ENCODE measurements at regions not wholly inside any gene's neighbourhood (a gene's known extent, or its start where the extent isn't known, plus 50 kb on each side); places are given as distances from the start of the nearest gene placed in this dataset.

DNA sequence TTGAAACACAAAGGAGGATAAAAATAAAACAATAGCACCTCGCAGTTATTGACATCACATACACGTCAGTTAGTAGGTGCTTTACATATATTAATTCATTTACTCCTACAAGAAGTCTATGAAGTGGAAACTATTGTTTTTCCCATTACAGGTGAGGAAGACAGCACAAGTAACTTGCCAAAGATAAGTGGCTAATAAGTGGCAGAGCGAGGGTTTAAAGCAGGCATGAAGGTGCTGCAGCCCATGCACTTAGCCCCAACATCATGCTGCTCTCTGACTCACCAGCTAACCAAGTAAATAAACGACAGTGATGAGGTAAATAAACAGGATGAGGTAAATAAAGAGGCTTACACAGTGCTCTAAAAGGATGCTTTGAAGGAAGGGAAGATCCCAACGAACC is 498.6 kb upstream of the ZEB2 start:
- no peak overlapping the region for H3K27ac ChIP-seq
- TF ChIP-seq, protein P1, sequence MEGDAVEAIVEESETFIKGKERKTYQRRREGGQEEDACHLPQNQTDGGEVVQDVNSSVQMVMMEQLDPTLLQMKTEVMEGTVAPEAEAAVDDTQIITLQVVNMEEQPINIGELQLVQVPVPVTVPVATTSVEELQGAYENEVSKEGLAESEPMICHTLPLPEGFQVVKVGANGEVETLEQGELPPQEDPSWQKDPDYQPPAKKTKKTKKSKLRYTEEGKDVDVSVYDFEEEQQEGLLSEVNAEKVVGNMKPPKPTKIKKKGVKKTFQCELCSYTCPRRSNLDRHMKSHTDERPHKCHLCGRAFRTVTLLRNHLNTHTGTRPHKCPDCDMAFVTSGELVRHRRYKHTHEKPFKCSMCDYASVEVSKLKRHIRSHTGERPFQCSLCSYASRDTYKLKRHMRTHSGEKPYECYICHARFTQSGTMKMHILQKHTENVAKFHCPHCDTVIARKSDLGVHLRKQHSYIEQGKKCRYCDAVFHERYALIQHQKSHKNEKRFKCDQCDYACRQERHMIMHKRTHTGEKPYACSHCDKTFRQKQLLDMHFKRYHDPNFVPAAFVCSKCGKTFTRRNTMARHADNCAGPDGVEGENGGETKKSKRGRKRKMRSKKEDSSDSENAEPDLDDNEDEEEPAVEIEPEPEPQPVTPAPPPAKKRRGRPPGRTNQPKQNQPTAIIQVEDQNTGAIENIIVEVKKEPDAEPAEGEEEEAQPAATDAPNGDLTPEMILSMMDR (conservative IDR thresholded peaks at IDR 0.05; ENCODE audit: low read depth), result no peak
- CTCF ChIA-PET, result no interaction called here
- POLR2A ChIA-PET (ENCODE audit: low non-redundant PET), result no interaction called here
- DNase-seq (ENCODE audit: low spot score), result no peak

DNA sequence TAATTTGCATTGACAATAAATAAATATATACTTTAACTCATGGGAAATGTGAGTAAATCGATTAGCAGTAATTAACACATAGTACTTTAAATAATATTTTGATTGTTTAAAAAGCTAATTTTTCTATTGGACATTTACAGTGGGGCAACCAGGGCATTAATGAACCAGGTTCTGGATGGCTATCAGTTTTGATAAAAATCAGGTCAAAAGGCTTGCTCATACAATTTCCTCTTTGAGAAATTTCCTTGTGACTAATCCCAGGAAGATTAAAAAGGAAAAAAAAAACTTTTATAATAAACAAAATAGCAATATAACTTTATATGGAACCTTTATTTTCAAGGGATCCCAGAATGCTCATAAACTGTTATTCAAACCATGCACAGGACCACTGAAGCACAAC is 497.2 kb upstream of the ZEB2 start:
- TF ChIP-seq, protein P1 (conservative IDR thresholded peaks at IDR 0.05; ENCODE audit: low read depth), result no peak
- H3K27ac ChIP-seq, result no peak overlapping the region
- ChIA-PET CTCF (interaction anchor here (0.6 kb wide), 1 partner anchor 50 kb away, joined by 3 read pairs; no protein-coding TSS in a partner anchor), POLR2A (ENCODE audit: low non-redundant PET) (no interaction called here)
- no peak for DNase-seq (ENCODE audit: low spot score)

DNA sequence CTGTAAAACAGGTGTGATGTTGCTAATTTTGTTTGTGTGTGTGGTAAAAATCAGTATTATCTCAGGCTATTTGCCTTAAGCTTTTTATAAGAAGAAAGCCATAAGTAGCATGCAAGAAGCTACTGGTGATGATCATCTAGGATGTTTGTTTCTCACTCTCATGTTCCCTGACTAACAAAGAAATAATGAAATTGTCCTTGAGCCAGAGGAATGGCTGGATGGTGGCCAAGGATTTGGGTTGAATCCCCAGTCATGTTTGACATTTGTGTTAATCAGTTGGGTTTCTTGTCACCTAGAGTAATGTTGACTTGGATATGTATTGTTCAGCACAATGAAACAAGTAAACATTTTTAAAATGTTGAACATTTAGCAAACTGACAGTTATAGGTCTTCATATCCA is 496.8 kb upstream of the ZEB2 start:
- TF ChIP-seq, protein P1 (conservative IDR thresholded peaks at IDR 0.05; ENCODE audit: low read depth), result no peak
- no peak for DNase-seq (ENCODE audit: low spot score)
- ChIA-PET POLR2A (ENCODE audit: low non-redundant PET) (no interaction called here), CTCF (interaction anchor here (0.6 kb wide), 1 partner anchor 50 kb away, joined by 3 read pairs; no protein-coding TSS in a partner anchor)
- no peak overlapping the region for H3K27ac ChIP-seq

DNA sequence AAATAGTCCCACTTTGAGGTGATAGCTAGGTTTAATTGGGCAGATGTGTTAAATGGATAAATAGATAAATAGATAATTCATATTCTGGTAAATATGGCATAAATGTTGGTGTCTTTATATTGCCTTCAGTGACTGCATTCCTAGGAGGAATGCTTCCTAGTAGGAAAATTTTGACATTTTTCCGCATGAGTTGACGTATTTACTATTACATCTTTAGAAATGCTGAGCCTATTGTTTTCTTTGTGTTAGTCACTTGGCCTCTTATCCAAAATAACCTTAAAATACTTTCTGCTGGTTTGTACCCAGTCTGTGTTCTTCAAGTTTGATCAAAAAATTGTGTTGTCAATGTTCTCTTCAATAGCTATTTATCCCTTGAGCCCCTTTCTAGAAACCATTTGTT is 495.6 kb upstream of the ZEB2 start:
- no peak overlapping the region for H3K27ac ChIP-seq
- TF ChIP-seq, protein P1 (conservative IDR thresholded peaks at IDR 0.05; ENCODE audit: low read depth), result no peak
- ChIA-PET POLR2A (ENCODE audit: low non-redundant PET) (no interaction called here), CTCF (no interaction called here)
- DNase-seq (ENCODE audit: low spot score), result no peak

DNA sequence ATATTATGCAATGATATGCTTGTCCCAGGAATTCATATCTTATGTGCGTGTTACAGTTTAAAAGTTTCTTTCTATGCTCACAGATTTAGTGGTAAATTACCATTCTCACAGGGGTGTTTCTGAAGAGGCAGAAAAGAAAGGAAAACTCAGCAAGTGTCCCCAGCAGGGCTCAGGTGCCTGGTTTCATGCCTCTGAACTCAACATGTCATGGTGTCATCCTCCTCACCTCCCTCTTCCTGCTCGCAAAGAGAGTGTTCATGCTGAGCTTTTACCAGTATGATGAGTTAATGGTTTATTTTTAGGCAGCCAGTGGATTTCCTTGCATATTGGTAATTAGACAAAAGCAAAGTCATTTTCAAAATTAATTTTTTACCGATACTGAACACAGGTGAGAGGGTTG is 492.9 kb upstream of the ZEB2 start:
- TF ChIP-seq, protein P1 (conservative IDR thresholded peaks at IDR 0.05; ENCODE audit: low read depth), result no peak
- DNase-seq (ENCODE audit: low spot score), result no peak
- ChIA-PET CTCF (no interaction called here), POLR2A (ENCODE audit: low non-redundant PET) (no interaction called here)
- no peak overlapping the region for H3K27ac ChIP-seq

DNA sequence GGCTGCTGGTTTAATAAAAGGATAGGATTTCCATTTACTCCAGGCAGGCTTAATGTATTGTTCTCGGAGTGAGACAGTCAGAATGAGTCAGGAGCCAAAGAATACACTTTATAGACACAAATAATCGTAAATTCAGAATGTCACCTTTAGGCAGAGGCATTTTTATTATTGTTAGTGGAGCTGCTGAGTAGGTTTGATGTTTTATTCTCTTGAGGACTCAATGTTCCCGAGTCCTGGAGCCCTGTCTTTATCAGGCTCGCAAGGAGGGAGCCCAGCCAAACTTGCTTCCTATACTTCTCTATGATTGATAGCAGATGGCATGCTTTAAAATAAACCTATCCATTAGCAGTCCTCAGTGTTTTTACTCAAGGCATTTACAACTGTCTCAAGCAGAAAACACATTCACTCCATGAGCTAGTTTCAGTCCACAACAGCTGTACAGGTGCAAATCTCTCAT is 492.3 kb upstream of the ZEB2 start:
- no peak overlapping the region for H3K27ac ChIP-seq
- TF ChIP-seq, protein P1 (conservative IDR thresholded peaks at IDR 0.05; ENCODE audit: low read depth), result no peak
- ChIA-PET CTCF (no interaction called here), POLR2A (ENCODE audit: low non-redundant PET) (no interaction called here)
- DNase-seq (ENCODE audit: low spot score), result peak; percentile 56

DNA sequence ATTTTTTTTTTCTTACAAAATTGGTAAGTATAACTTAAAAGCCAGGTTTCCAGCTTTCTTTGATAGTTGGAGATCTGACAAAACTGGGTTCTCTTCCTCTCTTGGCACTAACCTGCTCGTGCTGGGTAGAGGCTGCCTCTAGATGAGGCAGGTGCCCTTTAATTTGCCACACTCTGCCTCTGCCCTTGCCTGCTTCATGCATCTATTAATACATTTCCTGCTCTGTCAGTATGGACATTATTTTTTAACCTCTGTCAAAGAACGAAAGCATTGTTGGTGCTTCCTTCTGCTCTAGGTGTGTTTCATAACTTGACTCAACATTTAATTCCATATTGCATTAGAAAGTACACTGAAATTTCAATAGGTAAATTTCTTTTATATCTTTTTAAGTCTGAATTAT is 490.7 kb upstream of the ZEB2 start:
- CTCF ChIA-PET, result no interaction called here
- POLR2A ChIA-PET (ENCODE audit: low non-redundant PET), result no interaction called here
- DNase-seq (ENCODE audit: low spot score), result no peak
- no peak overlapping the region for H3K27ac ChIP-seq
- TF ChIP-seq, protein P1 (conservative IDR thresholded peaks at IDR 0.05; ENCODE audit: low read depth), result no peak
